Ecto neural progenitor cell (in vitro differentiated cells): ENCODE measurements at regions not wholly inside any gene's neighbourhood (a gene's known extent, or its start where the extent isn't known, plus 50 kb on each side); places are given as distances from the start of the nearest gene placed in this dataset.
A peak's percentile ranks its signal among the peaks of the same experiment; 100 is the strongest.
"Not testable (repeated sequence)": the region's sequence is repeated elsewhere in the genome, so short reads cannot be mapped to it uniquely, and the experiment has no call there.

ENCODE experiments used
- DNase-seq: peaks from one replicate; pipeline ENCODE4 v3.0.0-alpha.2; 2018; ENCODE audit warnings: low spot score

GRCh38 chr6:170193326-170193821 lies 97.5 kb downstream of the DLL1 start:
- peak; percentile 25 for DNase-seq

DNA sequence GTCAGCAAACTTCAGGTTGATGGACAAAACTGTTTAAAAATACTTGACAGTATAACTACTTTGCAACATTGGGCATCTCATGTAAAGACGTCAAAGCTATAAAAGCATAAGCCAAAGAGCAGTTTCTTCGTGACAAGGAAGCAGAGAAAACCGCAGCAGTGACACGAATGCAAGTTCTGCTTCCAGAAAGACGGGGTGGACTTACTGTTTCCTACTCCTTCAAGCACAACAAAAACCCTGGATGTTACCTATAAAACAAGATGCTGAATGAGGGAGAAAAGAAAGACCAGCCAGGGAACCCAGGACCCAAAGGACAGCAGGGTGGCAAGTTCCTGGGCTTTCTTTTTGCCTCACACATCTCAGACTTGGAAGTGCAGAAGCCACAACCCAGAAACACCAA lies 98.0 kb downstream of the DLL1 start:
- peak; percentile 5 for DNase-seq

DNA sequence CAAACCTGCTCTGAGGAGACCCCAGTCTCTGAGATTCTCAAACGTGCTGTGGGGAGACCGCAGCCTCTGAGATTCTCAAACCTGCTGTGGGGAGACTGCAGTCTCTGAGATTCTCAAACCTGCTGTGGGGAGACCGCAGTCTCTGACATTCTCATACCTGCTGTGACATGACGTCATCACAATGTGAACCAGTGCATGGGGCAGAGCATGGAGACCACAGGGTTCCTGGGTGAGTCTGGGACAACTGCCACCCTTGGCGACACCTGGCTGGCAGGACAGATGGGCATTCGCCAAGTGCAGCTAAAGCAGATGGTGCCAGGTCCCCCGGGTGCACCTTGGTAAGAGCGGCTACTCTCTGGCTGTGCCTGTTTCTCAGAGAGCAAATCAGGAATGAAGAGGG lies 98.8 kb downstream of the DLL1 start:
- not testable (repeated sequence) for DNase-seq

GRCh38 chr6:170190046-170190445 lies 100.8 kb downstream of the DLL1 start:
- DNase-seq = peak; percentile 20

DNA sequence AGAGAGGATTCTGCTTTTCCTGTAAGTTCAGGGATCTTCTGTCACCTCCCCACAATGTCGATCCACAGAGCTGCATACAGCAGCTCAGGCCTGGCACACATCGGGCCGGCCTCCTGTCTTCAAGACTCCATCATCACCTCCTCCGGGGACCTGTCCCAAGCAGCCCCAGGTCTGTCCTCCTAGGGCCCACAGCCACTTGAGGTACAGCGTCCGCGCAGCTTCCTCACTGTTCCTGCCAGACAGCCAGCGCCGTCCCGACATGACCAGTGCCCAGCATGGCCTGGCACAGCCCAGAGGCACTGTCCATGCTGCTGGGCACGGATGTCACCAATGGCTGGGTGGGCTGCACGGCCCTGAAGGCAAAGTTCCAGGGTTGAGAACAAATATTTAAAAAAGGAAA lies 101.6 kb downstream of the DLL1 start:
- peak; percentile 29 for DNase-seq

- DNase-seq = peak; percentile 37
These were observed 102.3 kb downstream of the DLL1 start for GRCh38 chr6:170188571-170189001.

DNA sequence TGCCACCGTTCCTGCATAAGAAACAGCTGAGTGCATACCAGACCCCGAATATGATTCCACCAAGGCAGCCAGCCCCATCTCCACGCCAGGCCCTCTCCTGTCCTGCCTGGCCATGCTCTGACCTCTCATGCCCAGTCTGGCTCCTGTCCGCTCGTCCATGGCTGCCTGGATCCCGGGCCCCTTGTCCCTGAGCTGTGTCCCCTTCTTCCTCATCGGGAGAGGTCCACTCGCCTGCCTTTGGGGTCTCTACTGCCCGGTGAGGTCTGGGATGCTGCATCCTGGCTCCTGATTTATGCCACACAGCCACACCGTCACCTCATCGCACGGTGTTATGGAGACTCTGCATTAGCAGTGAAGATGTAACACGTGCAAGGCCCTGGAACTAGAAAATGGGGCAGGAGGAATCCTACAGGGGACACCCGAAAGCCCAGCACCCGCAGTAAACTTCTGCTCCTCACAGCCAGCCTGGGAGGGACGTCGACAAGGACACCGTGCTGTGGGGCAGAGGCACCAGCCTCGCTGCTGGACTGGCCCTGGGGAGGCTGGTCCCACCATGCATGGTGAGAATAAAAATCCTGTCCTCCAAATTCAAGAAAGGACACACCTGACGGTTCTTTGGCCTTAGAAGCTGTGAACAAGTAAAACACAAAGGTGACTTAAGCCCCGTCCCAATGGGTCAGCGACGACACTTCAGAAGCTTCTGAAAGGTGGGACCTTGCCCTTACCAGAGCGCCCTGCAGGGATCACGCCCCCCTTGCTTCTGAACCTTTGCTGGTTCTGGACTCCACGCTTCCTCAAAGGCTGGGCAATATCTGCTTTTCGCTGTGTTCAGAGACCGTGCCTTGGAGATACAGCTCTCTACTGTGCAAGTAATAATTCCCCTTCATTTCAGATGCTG lies 103.0 kb downstream of the DLL1 start:
- peak; percentile 32 for DNase-seq

DNA sequence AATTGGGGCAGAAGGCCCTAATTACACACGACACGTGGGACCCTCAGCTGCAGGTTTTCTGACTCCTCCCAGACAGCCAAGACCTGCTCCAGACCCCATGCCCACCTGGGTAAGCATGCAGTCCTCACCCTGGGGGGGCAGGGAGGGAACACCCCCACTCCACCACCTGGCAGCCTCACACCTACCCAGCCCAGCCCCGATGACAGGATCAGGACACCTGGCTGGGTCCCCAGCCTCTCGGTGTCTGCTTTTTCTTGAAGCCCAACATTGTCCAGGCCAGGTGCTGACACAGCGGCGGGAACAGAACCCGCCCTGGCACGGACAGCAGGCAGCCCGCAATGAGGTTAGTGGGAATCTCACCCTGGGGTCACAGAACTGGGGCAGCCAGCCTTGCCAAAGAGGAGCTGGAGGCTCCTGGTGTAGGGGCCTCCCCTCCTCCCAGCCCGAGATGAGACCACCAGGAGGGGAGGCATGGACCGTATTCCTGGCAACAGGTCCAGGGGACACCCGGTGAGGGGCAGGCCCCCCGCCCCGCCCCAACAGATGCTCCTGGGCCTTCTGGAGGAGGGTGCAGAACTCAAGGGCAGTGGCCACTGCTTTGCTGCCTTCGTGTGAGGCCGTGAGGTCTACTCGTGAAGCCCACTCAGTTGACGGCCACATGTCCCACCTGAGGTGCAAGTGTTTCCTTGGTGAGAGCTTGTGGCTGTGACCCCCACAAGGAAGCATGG lies 103.8 kb downstream of the DLL1 start:
- no peak for DNase-seq

- DNase-seq = peak; percentile 43
These were observed 104.6 kb downstream of the DLL1 start for GRCh38 chr6:170186006-170186935.

DNA sequence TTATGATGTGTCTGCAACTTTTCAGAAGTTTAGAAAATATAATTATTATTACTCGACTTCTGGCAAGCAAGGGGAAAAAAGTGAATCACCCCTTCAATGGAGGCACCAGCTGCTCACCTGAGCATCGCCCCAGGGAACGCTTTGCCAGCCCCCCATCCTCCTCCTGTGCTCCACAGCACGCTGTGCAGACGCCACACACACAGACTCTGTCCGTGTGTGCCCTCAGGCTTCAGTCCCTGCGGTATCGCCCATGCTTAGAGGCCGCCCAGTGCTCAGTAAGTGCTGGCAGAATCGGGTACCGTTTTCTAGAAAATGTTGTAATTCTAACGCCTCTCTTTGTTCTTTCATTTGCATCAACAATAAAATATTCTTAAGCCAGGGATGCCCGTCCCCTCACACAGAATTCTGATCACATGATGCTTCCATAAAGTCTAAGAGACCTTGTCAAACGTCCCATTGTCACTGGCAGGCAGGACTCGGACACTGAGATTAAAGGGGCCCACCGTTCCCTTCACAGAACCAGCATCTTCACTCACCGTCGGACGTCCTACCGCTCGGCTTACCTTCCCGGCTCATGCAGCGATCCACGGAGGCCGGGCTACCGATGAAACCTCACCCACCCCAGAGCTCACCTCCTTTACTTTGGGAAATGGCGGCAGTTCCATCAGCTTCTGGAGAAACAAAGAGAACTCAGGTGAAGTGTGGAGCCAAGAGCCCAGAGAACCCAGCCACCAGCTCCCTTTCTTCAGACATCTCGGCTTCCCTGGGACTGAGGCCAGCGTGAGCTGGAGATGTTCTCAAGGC lies 105.5 kb downstream of the DLL1 start:
- DNase-seq = peak; percentile 18

GRCh38 chr6:170184316-170184715 lies 106.6 kb downstream of the DLL1 start:
- DNase-seq = peak; percentile 27

- DNase-seq = peak; percentile 5
These were observed 107.4 kb downstream of the DLL1 start for GRCh38 chr6:170183521-170183920.

GRCh38 chr6:170182781-170183120 lies 108.1 kb downstream of the DLL1 start:
- DNase-seq = no peak

DNA sequence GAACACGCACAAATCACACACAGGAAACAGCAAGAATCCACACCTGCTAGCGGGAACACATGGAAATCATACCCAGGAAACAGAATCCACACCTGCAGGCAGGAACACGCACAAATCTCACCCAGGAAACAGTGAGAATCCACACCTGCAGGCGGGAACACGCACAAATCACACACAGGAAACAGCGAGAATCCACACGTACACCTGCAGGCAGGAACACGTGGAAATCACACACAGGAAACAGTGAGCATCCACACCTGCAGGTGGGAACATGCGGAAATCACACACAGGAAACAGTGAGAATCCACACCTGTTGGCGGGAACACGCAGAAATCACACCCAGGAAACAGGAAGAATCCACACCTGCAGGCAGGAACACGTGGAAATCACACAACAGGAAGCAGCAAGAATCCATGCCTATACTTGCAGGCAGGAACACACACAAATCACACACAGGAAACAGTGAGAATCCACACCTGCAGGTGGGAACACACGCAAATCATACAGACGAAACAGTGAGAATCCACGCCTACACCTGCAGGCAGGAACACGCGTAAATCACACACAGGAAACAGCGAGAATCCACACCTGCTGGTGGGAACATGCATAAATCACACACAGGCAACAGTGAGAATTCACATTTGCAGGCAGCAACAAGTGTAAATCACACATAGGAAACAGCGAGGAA lies 108.6 kb downstream of the DLL1 start:
- peak; percentile 26 for DNase-seq

- DNase-seq = peak; percentile 30
These were observed 109.6 kb downstream of the DLL1 start for GRCh38 chr6:170181338-170181690.

DNA sequence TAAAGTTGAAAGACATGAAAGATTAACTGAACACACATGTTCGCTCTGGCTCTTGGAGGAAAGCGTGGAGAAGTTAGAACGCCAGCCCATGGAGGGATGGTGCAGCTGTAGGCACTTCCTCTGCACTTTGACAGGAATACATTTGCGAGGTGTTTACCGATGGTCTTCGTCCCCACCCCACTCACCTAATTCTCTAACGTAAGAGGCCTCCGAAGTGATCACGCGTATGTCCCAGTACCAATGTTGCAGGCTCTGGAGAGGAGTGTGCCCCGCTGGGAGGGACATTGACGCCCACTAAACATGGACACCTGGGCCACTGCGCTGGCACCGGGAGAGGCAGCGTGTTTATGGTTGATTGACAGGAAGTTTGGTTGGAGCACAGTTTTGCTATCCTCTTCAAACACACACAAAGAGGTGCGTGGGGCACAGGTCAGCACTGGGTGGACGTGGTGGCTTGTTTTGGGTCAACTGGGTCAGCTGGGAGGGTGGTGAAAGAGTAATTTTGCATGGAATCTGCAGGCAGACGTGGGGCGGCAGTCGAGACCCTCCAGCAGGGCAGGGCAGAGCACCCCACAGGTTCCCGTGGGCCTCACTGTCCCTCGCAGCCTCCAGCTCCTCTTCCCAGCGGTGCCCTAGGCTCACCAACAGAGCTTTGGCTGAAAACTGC lies 110.1 kb downstream of the DLL1 start:
- peak; percentile 32 for DNase-seq

DNA sequence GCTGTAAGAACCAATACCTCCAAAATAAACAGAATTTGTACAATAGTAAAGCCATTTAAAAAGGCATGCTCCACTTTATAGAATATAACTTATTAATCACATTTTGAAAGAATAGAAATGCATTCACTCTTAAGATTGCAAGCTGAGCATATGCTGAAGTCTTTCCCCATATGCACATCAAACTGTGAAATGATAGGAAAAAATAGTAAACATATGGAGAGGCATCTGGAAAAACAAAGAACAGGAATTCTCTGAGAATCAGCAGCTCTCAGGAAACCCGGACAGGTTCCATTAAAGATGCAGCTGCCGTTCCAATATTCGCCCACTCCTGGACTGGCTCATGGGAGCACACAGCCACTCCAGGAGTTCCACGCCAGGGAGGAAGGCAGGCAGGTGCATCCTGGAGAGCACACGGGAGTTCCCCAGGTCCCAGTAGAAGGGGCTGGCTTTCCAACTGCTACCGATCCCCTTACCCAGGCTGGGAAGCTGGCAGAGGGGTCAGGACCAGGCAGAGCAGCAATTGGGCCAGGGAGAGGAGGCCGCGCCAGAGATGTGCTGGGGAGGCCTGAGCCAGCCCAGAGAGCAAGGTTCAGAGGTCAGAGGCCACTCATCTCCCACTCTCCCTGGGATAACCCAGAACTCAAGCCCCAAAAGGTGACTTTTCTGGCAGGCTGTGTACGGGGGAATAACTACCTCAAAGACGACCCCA lies 111.1 kb downstream of the DLL1 start:
- peak; percentile 33 for DNase-seq

DNA sequence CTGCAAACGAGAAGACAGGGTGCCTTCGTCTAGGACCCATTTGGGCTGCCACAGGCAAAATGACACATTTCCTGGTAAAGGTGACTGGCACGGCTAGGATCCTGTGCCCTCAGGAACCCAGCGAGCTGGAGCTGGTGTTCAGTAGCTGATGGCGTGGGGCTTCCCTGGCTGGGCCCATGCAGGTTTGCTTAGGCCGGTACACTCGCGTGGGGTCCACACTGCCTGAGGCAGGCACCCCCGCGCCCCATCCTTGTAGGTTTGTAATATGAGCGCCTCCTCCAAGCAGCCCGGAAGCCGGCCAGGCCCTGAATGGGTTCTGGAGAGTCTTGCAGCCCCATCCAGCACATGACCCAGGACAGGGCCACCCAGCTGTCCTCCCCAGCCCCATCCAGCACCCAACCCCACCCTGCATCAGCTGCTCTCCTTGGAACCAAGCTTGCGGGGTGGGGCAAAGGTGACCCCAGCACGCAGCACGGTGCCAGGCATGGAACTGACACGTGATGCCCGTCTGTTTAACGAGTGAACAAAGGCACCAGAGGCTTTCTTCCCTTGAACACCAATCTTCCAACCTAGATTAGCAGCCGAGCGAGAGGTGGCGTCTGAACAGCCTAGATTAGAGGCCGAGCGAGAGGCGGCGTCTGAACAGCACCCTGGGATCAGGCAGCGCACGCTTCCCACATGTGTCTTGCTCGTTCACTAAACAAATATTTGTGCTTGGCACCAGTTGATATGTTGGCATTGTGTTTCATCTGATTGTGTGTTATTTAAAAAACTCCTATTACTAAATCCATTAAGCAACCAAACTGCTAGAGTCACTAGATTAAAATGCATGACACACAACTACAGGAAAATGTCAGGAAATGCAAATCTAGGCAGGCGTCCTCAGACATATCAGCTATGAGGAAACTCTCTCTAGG lies 112.1 kb downstream of the DLL1 start:
- DNase-seq = peak; percentile 45
